Nephron progenitor cell (in vitro differentiated cells): ENCODE measurements at regions not wholly inside any gene's neighbourhood (a gene's known extent, or its start where the extent isn't known, plus 50 kb on each side); places are given as distances from the start of the nearest gene placed in this dataset.

Source experiments
- DNase-seq: peaks from one replicate; pipeline ENCODE4 v3.0.0; 2021
- H3K27ac Mint-ChIP-seq: 2 replicates; pipeline ENCODE4 v1.8.0; 2021; ENCODE audit warnings: mild to moderate bottlenecking, moderate library complexity, mixed read lengths
- H3K27me3 Mint-ChIP-seq: 2 replicates; pipeline ENCODE4 v1.8.0; 2021; ENCODE audit warnings: mild to moderate bottlenecking, low read depth, mixed read lengths; ENCODE audit not compliant: poor library complexity
- H3K36me3 Mint-ChIP-seq: 2 replicates; pipeline ENCODE4 v1.8.0; 2021; ENCODE audit warnings: low read depth, mixed read lengths
- H3K4me1 Mint-ChIP-seq: 2 replicates; pipeline ENCODE4 v1.8.0; 2021; ENCODE audit warnings: mixed read lengths
- H3K4me3 Mint-ChIP-seq: 2 replicates; pipeline ENCODE4 v1.8.0; 2021; ENCODE audit warnings: mild to moderate bottlenecking, moderate library complexity, mixed read lengths
- H3K9me3 Mint-ChIP-seq: 2 replicates; pipeline ENCODE4 v1.8.0; 2021; ENCODE audit warnings: mild to moderate bottlenecking, moderate library complexity, mixed read lengths
- CTCF ChIP-seq: fragments of 200-600 bp; sonication (generic); IDR thresholded peaks from 2 replicates; pipeline ENCODE4 v1.5.0; 2021; ENCODE audit warnings: antibody characterized with exemption

GRCh38 chrX:96379951-96380350 lies 304.7 kb upstream of the DIAPH2 start:
- no peaks in the 10 kb centered on the region for H3K27me3 Mint-ChIP-seq
- H3K4me1 Mint-ChIP-seq: peaks cover 10% of the 10 kb centered on the region
- no peak overlapping the region for H3K27ac Mint-ChIP-seq
- DNase-seq: no peak
- TF ChIP-seq CTCF: no peak
- H3K36me3 Mint-ChIP-seq: no peaks in the 10 kb centered on the region
- no peak overlapping the region for H3K4me3 Mint-ChIP-seq
- H3K9me3 Mint-ChIP-seq: no peaks in the 10 kb centered on the region

GRCh38 chrX:96382018-96382417 lies 302.6 kb upstream of the DIAPH2 start:
- no peak overlapping the region for H3K4me3 Mint-ChIP-seq
- H3K4me1 Mint-ChIP-seq: peaks cover 5% of the 10 kb centered on the region
- no peaks in the 10 kb centered on the region for H3K36me3 Mint-ChIP-seq
- TF ChIP-seq CTCF: no peak
- no peak for DNase-seq
- no peaks in the 10 kb centered on the region for H3K9me3 Mint-ChIP-seq
- no peaks in the 10 kb centered on the region for H3K27me3 Mint-ChIP-seq
- no peak overlapping the region for H3K27ac Mint-ChIP-seq

GRCh38 chrX:96383428-96383827 lies 301.2 kb upstream of the DIAPH2 start:
- Mint-ChIP-seq H3K4me3 (no peak overlapping the region), H3K36me3 (no peaks in the 10 kb centered on the region), H3K27ac (no peak overlapping the region), H3K4me1 (peaks cover under 1% of the 10 kb centered on the region), H3K27me3 (no peaks in the 10 kb centered on the region), H3K9me3 (no peaks in the 10 kb centered on the region)
- no peak for DNase-seq
- TF ChIP-seq CTCF: no peak

- no peaks in the 10 kb centered on the region for H3K4me1 Mint-ChIP-seq
- no peak for TF ChIP-seq CTCF
- H3K9me3 Mint-ChIP-seq: no peaks in the 10 kb centered on the region
- no peak overlapping the region for H3K27ac Mint-ChIP-seq
- DNase-seq: no peak
- H3K4me3 Mint-ChIP-seq: no peak overlapping the region
- H3K27me3 Mint-ChIP-seq: no peaks in the 10 kb centered on the region
- H3K36me3 Mint-ChIP-seq: no peaks in the 10 kb centered on the region
Measured at GRCh38 chrX:96386325-96386724, 298.3 kb upstream of the DIAPH2 start.

GRCh38 chrX:96386981-96387380 lies 297.7 kb upstream of the DIAPH2 start:
- H3K4me3 Mint-ChIP-seq: no peak overlapping the region
- H3K27me3 Mint-ChIP-seq: no peaks in the 10 kb centered on the region
- no peaks in the 10 kb centered on the region for H3K9me3 Mint-ChIP-seq
- H3K27ac Mint-ChIP-seq: no peak overlapping the region
- no peaks in the 10 kb centered on the region for H3K4me1 Mint-ChIP-seq
- no peaks in the 10 kb centered on the region for H3K36me3 Mint-ChIP-seq
- DNase-seq: no peak
- TF ChIP-seq CTCF: no peak

- no peak for DNase-seq
- H3K36me3 Mint-ChIP-seq: no peaks in the 10 kb centered on the region
- H3K4me3 Mint-ChIP-seq: no peak overlapping the region
- H3K9me3 Mint-ChIP-seq: no peaks in the 10 kb centered on the region
- no peaks in the 10 kb centered on the region for H3K4me1 Mint-ChIP-seq
- TF ChIP-seq CTCF: no peak
- H3K27ac Mint-ChIP-seq: no peak overlapping the region
- no peaks in the 10 kb centered on the region for H3K27me3 Mint-ChIP-seq
Measured at GRCh38 chrX:96387801-96388200, 296.8 kb upstream of the DIAPH2 start.
